ENCODE measurements at regions not wholly inside any gene's neighbourhood (a gene's known extent, or its start where the extent isn't known, plus 50 kb on each side); places are given as distances from the start of the nearest gene placed in this dataset.

GRCh38 chr12:19965196-19966038 is 402.9 kb upstream of the PDE3A start:
- Histone ChIP-seq H3K4me1 (ENCODE audit: control insufficient read depth, insufficient read depth, low read length) (peaks cover 2% of the 10 kb centered on the region; the same call in 1 of the 2 replicates), H3K18ac (ENCODE audit: low read depth, low read length) (no peak overlapping the region; the same call in 1 of the 2 replicates), H2BK5ac (ENCODE audit: low read depth, low read length, poor library complexity, severe bottlenecking) (no peak overlapping the region), H3K4ac (ENCODE audit: low read depth, low read length) (no peak overlapping the region), H3K36me3 (ENCODE audit: control insufficient read depth, insufficient read depth, low read length) (no peaks in the 10 kb centered on the region), H4K91ac (ENCODE audit: insufficient read depth, low read depth, low read length) (no peak overlapping the region), H2BK120ac (ENCODE audit: low read depth, low read length) (no peak overlapping the region), H3K9me1 (ENCODE audit: insufficient read depth, low read length) (no peaks in the 10 kb centered on the region), H4K8ac (ENCODE audit: low read depth in 2 of 2, low read length in 2 of 2) (no peak overlapping the region), H3K4me2 (ENCODE audit: low read depth, low read length) (no peak overlapping the region), H3K27ac (ENCODE audit: insufficient read depth, low read length) (no peak overlapping the region), H3K56ac (ENCODE audit: extremely low read depth, insufficient read depth, low read length) (no peak overlapping the region), H4K5ac (ENCODE audit: low read depth, low read length) (no peak overlapping the region), H3K4me3 (ENCODE audit: insufficient read depth, low read depth, low read length) (no peak overlapping the region), H3K9ac (ENCODE audit: low read depth, low read length) (no peak overlapping the region), H2AFZ (replicated peaks; ENCODE audit: low read length, poor library complexity) (no peak overlapping the region), H4K20me1 (ENCODE audit: insufficient read depth, low read length) (no peaks in the 10 kb centered on the region), H2BK15ac (ENCODE audit: low read depth, low read length) (no peak overlapping the region), H2AK5ac (ENCODE audit: low read depth, low read length) (no peak overlapping the region), H3K14ac (replicated peaks; ENCODE audit: low read depth, low read length) (no peak overlapping the region), H2AK9ac (replicated peaks; ENCODE audit: low read depth, low read length, poor library complexity) (no peak overlapping the region), H3K9me3 (ENCODE audit: control insufficient read depth, insufficient read depth, low read length) (no peaks in the 10 kb centered on the region), H3K79me1 (ENCODE audit: low read depth in 1 of 2, low read length in 2 of 2) (no peaks in the 10 kb centered on the region), H2BK20ac (ENCODE audit: low read depth, low read length) (no peak overlapping the region), H3K23ac (ENCODE audit: low read depth, low read length) (no peak overlapping the region), H3K27me3 (ENCODE audit: control insufficient read depth, insufficient read depth, low read length) (no peaks in the 10 kb centered on the region)
- WGBS, 2 experiments (ENCODE audit: extremely low coverage in 2 of 2, insufficient read length in 1 of 2), result no CpG with 5 or more reads among the region's 3 CpGs
- no peak for ATAC-seq (ENCODE audit: low read depth)
- DNase-seq, result no peak
- POLR2A ChIA-PET (ENCODE audit: unreplicated experiment), result no interaction called here
- intact Hi-C loops (cut with micrococcal nuclease), result loop anchor here (10.0 kb wide), 1 partner anchor 211 kb away; no protein-coding TSS in a partner anchor
- no TSS peak for BruUV-seq (replicated peaks)
- CTCF ChIA-PET, result interaction anchor here (1.6 kb wide), 1 partner anchor 13 kb away, joined by 5 read pairs; no protein-coding TSS in a partner anchor
- TF ChIP-seq FOS (IDR thresholded peaks at IDR 0.05; ENCODE audit: low read depth, low read length) (no peak), RFX5 (IDR thresholded peaks at IDR 0.05; ENCODE audit: low read depth, low read length) (no peak)
- dilution Hi-C loops (cut with HindIII; ENCODE audit: low sequenced_read_pairs, unreplicated experiment), result no loop called here
- in situ Hi-C loops (cut with MboI; ENCODE audit: low sequenced_read_pairs), result no loop called here
